ENCODE measurements at regions not wholly inside any gene's neighbourhood (a gene's known extent, or its start where the extent isn't known, plus 50 kb on each side); places are given as distances from the start of the nearest gene placed in this dataset.

DNA sequence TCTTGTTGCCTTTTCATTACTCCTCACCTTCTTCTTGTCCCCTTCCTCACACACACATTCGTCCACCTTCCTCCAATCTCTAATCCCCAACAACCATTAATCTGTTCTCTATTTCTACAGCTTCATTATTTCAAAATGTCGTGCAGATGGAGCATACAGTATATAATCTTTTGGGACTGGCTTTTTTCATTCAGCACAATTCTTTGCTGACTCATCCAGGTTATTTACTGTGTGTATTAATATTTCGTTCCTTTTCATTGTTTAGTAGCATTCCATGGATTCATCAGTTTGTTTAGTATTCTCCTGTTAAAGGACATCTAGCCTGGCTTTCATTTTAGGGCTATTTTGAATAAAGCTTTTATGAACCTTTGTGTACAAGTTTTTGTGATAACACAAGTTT, 159.3 kb downstream of the PTPN20 start:
- ChIA-PET CTCF (no interaction called here), POLR2A (ENCODE audit: unreplicated experiment) (no interaction called here)
- no peaks in the 10 kb centered on the region for H3K4me1 ChIP-seq (ENCODE audit: insufficient read depth, low read length)
- H3K79me2 ChIP-seq (ENCODE audit: low read length), result no peaks in the 10 kb centered on the region
- H3K4me3 ChIP-seq (ENCODE audit: low read length), result no peak overlapping the region
- H4K20me1 ChIP-seq (ENCODE audit: low read length), result no peaks in the 10 kb centered on the region
- H2AFZ ChIP-seq (ENCODE audit: low read length), result no peak overlapping the region
- H3K36me3 ChIP-seq (ENCODE audit: low read depth, low read length), result no peaks in the 10 kb centered on the region
- H3F3A ChIP-seq (ENCODE audit: low read length, unreplicated experiment), result no peaks in the 10 kb centered on the region
- no peaks in the 10 kb centered on the region for H3K9me3 ChIP-seq (ENCODE audit: low read length)
- ATAC-seq (no peak), DNase-seq (no peak)
- BruUV-seq (replicated peaks), result no TSS peak
- no peak overlapping the region for H3K27ac ChIP-seq (ENCODE audit: low read length)
- intact Hi-C loops (cut with micrococcal nuclease), result no loop called here
- H3K4me2 ChIP-seq (ENCODE audit: low read length), result no peak overlapping the region
- TF ChIP-seq EZH2phosphoT487 (IDR thresholded peaks at IDR 0.05; ENCODE audit: borderline replicate concordance, low read length) (no peak), EZH2 (IDR thresholded peaks at IDR 0.05; ENCODE audit: low read length, unreplicated experiment) (no peak)
- TF ChIP-seq, protein P1, sequence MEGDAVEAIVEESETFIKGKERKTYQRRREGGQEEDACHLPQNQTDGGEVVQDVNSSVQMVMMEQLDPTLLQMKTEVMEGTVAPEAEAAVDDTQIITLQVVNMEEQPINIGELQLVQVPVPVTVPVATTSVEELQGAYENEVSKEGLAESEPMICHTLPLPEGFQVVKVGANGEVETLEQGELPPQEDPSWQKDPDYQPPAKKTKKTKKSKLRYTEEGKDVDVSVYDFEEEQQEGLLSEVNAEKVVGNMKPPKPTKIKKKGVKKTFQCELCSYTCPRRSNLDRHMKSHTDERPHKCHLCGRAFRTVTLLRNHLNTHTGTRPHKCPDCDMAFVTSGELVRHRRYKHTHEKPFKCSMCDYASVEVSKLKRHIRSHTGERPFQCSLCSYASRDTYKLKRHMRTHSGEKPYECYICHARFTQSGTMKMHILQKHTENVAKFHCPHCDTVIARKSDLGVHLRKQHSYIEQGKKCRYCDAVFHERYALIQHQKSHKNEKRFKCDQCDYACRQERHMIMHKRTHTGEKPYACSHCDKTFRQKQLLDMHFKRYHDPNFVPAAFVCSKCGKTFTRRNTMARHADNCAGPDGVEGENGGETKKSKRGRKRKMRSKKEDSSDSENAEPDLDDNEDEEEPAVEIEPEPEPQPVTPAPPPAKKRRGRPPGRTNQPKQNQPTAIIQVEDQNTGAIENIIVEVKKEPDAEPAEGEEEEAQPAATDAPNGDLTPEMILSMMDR (conservative IDR thresholded peaks at IDR 0.05; ENCODE audit: low read depth, low read length), result no peak
- H3K9ac ChIP-seq (ENCODE audit: low read length), result no peak overlapping the region
- H3K9me2 ChIP-seq (replicated peaks; ENCODE audit: low read length), result no peaks in the 10 kb centered on the region
- peaks cover 5% of the 10 kb centered on the region; the same call in 1 of the 2 replicates for H3K27me3 ChIP-seq (ENCODE audit: low read length)

DNA sequence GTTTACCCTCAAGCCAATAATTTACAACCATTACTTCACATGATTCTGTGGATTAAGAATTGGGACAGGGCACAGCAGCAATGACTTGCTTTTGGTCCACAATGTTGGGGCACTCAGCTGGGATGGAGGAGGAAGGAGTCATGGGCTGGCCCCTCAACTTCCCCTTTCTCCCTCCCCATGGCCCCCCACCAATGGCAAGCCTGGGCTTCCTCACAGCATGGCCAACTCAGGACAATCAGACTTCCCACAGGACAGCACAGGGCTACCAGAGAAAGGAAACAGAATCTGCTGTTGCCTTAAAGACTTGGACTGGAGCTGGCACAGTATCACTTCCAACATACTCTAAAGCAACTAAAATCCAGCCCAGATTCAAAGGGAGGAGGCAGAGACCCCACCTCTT, 160.7 kb downstream of the PTPN20 start:
- no peak for TF ChIP-seq EZH2phosphoT487 (IDR thresholded peaks at IDR 0.05; ENCODE audit: borderline replicate concordance, low read length)
- TF ChIP-seq, protein P1 (conservative IDR thresholded peaks at IDR 0.05; ENCODE audit: low read depth, low read length), result no peak
- no peak for TF ChIP-seq EZH2 (IDR thresholded peaks at IDR 0.05; ENCODE audit: low read length, unreplicated experiment)
- ATAC-seq, result no peak

DNA sequence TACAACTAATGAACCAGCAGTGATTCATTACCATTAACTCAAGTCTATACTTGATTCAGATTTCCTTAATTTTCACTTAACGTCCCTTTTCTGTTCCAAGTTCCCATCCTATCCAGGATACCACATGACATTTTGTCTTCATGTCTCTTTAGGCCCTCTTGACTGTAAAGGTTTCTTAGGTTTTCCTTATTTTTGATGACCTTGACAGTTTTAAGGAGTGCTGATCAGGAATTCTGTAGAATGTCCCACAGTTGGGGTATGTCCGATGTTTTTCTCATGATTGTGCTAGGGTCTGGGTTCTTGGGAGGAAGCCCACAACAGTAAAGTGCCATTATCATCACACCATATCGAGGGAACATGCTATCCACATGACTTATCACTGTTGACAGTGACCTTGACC, 162.7 kb downstream of the PTPN20 start:
- H3K27ac ChIP-seq (ENCODE audit: low read length), result no peak overlapping the region
- H3K27me3 ChIP-seq (ENCODE audit: low read length), result peaks cover 8% of the 10 kb centered on the region; the same call in 1 of the 2 replicates
- DNase-seq, result no peak
- no peaks in the 10 kb centered on the region for H4K20me1 ChIP-seq (ENCODE audit: low read length)
- no peaks in the 10 kb centered on the region for H3K9me2 ChIP-seq (replicated peaks; ENCODE audit: low read length)
- H3K4me1 ChIP-seq (ENCODE audit: insufficient read depth, low read length), result peaks cover 4% of the 10 kb centered on the region
- H3F3A ChIP-seq (ENCODE audit: low read length, unreplicated experiment), result no peaks in the 10 kb centered on the region
- no peak overlapping the region for H3K4me2 ChIP-seq (ENCODE audit: low read length)
- ChIA-PET POLR2A (ENCODE audit: unreplicated experiment) (no interaction called here), CTCF (interaction anchor here (0.5 kb wide), 1 partner anchor 1208 kb away, joined by 5 read pairs; no protein-coding TSS in a partner anchor)
- intact Hi-C loops (cut with micrococcal nuclease), result no loop called here
- H3K36me3 ChIP-seq (ENCODE audit: low read depth, low read length), result no peaks in the 10 kb centered on the region
- no TSS peak for BruUV-seq (replicated peaks)
- H3K79me2 ChIP-seq (ENCODE audit: low read length), result no peaks in the 10 kb centered on the region
- TF ChIP-seq EZH2 (IDR thresholded peaks at IDR 0.05; ENCODE audit: low read length, unreplicated experiment) (no peak), EZH2phosphoT487 (IDR thresholded peaks at IDR 0.05; ENCODE audit: borderline replicate concordance, low read length) (no peak)
- TF ChIP-seq, protein P1 (conservative IDR thresholded peaks at IDR 0.05; ENCODE audit: low read depth, low read length), result no peak
- no peaks in the 10 kb centered on the region for H3K9me3 ChIP-seq (ENCODE audit: low read length)
- H3K4me3 ChIP-seq (ENCODE audit: low read length), result no peak overlapping the region
- no peak overlapping the region for H2AFZ ChIP-seq (ENCODE audit: low read length)
- ATAC-seq, result no peak
- no peak overlapping the region for H3K9ac ChIP-seq (ENCODE audit: low read length)

More for the DNA sequence above, 160.7 kb downstream of the PTPN20 start:
- Histone ChIP-seq H3K9ac (ENCODE audit: low read length) (no peak overlapping the region), H3K79me2 (ENCODE audit: low read length) (no peaks in the 10 kb centered on the region), H3K9me3 (ENCODE audit: low read length) (no peaks in the 10 kb centered on the region), H4K20me1 (ENCODE audit: low read length) (no peaks in the 10 kb centered on the region), H3K27me3 (ENCODE audit: low read length) (peaks cover 8% of the 10 kb centered on the region; the same call in 1 of the 2 replicates), H3K27ac (ENCODE audit: low read length) (no peak overlapping the region), H3F3A (ENCODE audit: low read length, unreplicated experiment) (no peaks in the 10 kb centered on the region), H2AFZ (ENCODE audit: low read length) (no peak overlapping the region), H3K4me1 (ENCODE audit: insufficient read depth, low read length) (no peaks in the 10 kb centered on the region), H3K4me3 (ENCODE audit: low read length) (no peak overlapping the region), H3K36me3 (ENCODE audit: low read depth, low read length) (no peaks in the 10 kb centered on the region), H3K9me2 (replicated peaks; ENCODE audit: low read length) (no peaks in the 10 kb centered on the region), H3K4me2 (ENCODE audit: low read length) (no peak overlapping the region)
- intact Hi-C loops (cut with micrococcal nuclease), result no loop called here
- DNase-seq, result no peak
- ChIA-PET CTCF (no interaction called here), POLR2A (ENCODE audit: unreplicated experiment) (no interaction called here)
- no TSS peak for BruUV-seq (replicated peaks)
